ENCODE measurements at regions not wholly inside any gene's neighbourhood (a gene's known extent, or its start where the extent isn't known, plus 50 kb on each side); places are given as distances from the start of the nearest gene placed in this dataset.

- no peak for TF ChIP-seq CTCF (IDR thresholded peaks at IDR 0.05)
- TF ChIP-seq POLR2AphosphoS5 (IDR thresholded peaks at IDR 0.05): no peak
- no peak for TF ChIP-seq EP300 (IDR thresholded peaks at IDR 0.05)
Measured at GRCh38 chr5:173719731-173720082, 103.3 kb upstream of the BOD1 start.
